ENCODE measurements at regions not wholly inside any gene's neighbourhood (a gene's known extent, or its start where the extent isn't known, plus 50 kb on each side); places are given as distances from the start of the nearest gene placed in this dataset.

GRCh38 chr3:72405943-72406566 lies 442.2 kb downstream of the SHQ1 start:
- no peak for DNase-seq (ENCODE audit: low spot score)

GRCh38 chr3:72401005-72401545 lies 447.2 kb downstream of the SHQ1 start:
- peaks cover 0 to 38% of the 10 kb centered on the region in 2 donors for H3K4me1 ChIP-seq
- no peaks in the 10 kb centered on the region for H3K27me3 ChIP-seq
- TF ChIP-seq CTCF (IDR thresholded peaks at IDR 0.05) = no peak
- no peaks in the 10 kb centered on the region for H3K36me3 ChIP-seq
- H3K4me3 ChIP-seq = no peak overlapping the region
- no peak overlapping the region for H3K27ac ChIP-seq
- H3K9me3 ChIP-seq = no peaks in the 10 kb centered on the region
- DNase-seq (ENCODE audit: low spot score) = no peak

More at GRCh38 chr3:72405943-72406566, 442.2 kb downstream of the SHQ1 start:
- Histone ChIP-seq H3K4me1 (peaks cover 0 to 27% of the 10 kb centered on the region in 2 donors), H3K36me3 (no peaks in the 10 kb centered on the region), H3K27me3 (no peaks in the 10 kb centered on the region), H3K27ac (no peak overlapping the region), H3K9me3 (no peaks in the 10 kb centered on the region), H3K4me3 (no peak overlapping the region)
- no peak for TF ChIP-seq CTCF (IDR thresholded peaks at IDR 0.05)

GRCh38 chr3:72398781-72399180 lies 449.5 kb downstream of the SHQ1 start:
- no peak for TF ChIP-seq CTCF (IDR thresholded peaks at IDR 0.05)
- H3K27ac ChIP-seq = no peak overlapping the region
- no peaks in the 10 kb centered on the region for H3K9me3 ChIP-seq
- H3K4me1 ChIP-seq = peaks cover 0 to 27% of the 10 kb centered on the region in 2 donors
- DNase-seq (ENCODE audit: low spot score) = no peak
- H3K4me3 ChIP-seq = no peak overlapping the region
- H3K36me3 ChIP-seq = no peaks in the 10 kb centered on the region
- H3K27me3 ChIP-seq = no peaks in the 10 kb centered on the region

- Histone ChIP-seq H3K27ac (no peak overlapping the region), H3K36me3 (no peaks in the 10 kb centered on the region), H3K4me3 (no peak overlapping the region), H3K27me3 (no peaks in the 10 kb centered on the region), H3K4me1 (peaks cover 0 to 25% of the 10 kb centered on the region in 2 donors), H3K9me3 (no peaks in the 10 kb centered on the region)
- TF ChIP-seq CTCF (IDR thresholded peaks at IDR 0.05) = no peak
- DNase-seq (ENCODE audit: low spot score) = no peak
Measured at GRCh38 chr3:72397586-72397985, 450.7 kb downstream of the SHQ1 start.

- no peak for TF ChIP-seq CTCF (IDR thresholded peaks at IDR 0.05)
- Histone ChIP-seq H3K4me1 (peaks cover 0 to 27% of the 10 kb centered on the region in 2 donors), H3K36me3 (no peaks in the 10 kb centered on the region), H3K4me3 (no peak overlapping the region), H3K27ac (no peak overlapping the region), H3K9me3 (no peaks in the 10 kb centered on the region), H3K27me3 (no peaks in the 10 kb centered on the region)
- DNase-seq (ENCODE audit: low spot score) = no peak
Measured at GRCh38 chr3:72396899-72397298, 451.3 kb downstream of the SHQ1 start.

All from right atrium auricular region (tissue), 2 donors.